ENCODE measurements at regions not wholly inside any gene's neighbourhood (a gene's known extent, or its start where the extent isn't known, plus 50 kb on each side); places are given as distances from the start of the nearest gene placed in this dataset.

DNA sequence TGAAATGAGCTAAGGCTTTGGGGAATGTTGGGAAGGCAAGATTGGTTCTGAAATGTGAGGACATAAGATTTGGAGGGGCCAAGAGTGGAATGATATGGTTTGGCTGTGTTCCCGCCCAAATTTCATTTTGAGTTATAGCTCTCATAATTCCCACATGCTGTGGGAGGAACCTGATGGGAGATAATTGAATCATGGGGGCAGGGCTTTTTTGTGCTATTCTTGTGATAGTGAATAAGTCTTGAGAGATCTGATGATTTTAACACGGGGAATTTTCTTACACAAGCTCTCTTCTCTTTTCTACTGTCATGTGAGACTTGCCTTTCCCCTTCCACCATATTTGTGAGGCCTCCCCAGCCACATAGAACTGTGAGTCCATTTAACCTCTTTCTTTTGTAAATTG lies 157.6 kb upstream of the C1QTNF7 start:
- TF ChIP-seq POLR2A (IDR thresholded peaks at IDR 0.05; ENCODE audit: low read depth, low read length) (no peak), FOXM1 (IDR thresholded peaks at IDR 0.05; ENCODE audit: low read depth, low read length) (no peak)
